Upper lobe of left lung (tissue), 4 donors: ENCODE measurements at regions not wholly inside any gene's neighbourhood (a gene's known extent, or its start where the extent isn't known, plus 50 kb on each side); places are given as distances from the start of the nearest gene placed in this dataset.

Experiments
- CTCF ChIP-seq, 6 experiments: fragments of 450-650 bp in 4 of 6; fragments of 200-600 bp in 2 of 6; sonication (generic) in 2 of 6; IDR thresholded peaks; one replicate each; pipeline ENCODE4 v1.5.1; 2016 to 2019; ENCODE audit warnings: antibody characterized with exemption in 6 of 6
- EP300 ChIP-seq, 4 donors: sonication (generic); formaldehyde crosslinking; IDR thresholded peaks; one replicate each; pipeline ENCODE4 v1.5.1; 2017; ENCODE audit warnings: antibody characterized with exemption in 4 of 4, control low read depth in 2 of 4

- no peak for TF ChIP-seq CTCF (IDR thresholded peaks at IDR 0.05)
- no peak for TF ChIP-seq EP300 (IDR thresholded peaks at IDR 0.05)
Observed at GRCh38 chr14:100469632-100470522, 117.3 kb downstream of the BEGAIN start.
